AG04449 (cell line): ENCODE measurements at regions not wholly inside any gene's neighbourhood (a gene's known extent, or its start where the extent isn't known, plus 50 kb on each side); places are given as distances from the start of the nearest gene placed in this dataset.

ENCODE experiments used
- CTCF ChIA-PET: fragments of 350-600 bp; formaldehyde crosslinking; extraction: SDS; loops from one replicate; lab custom pipeline; 2021; ENCODE audit warnings: antibody characterized with exemption; lab: Yijun Ruan, JAX
- POLR2A ChIA-PET: fragments of 400-600, 350-600 bp; formaldehyde crosslinking; extraction: SDS; loops from one replicate; lab custom pipeline; 2020; ENCODE audit warnings: antibody characterized with exemption, inconsistent platforms; lab: Yijun Ruan, JAX
- DNase-seq: peaks from one replicate; pipeline ENCODE4 v3.0.0-alpha.2; 2010; ENCODE audit warnings: low read depth, low spot score
- H3K4me3 ChIP-seq: 2 replicates; pipeline ENCODE4 v1.5.1; 2011; ENCODE audit warnings: low read depth, mild to moderate bottlenecking, control low read depth, low read length
- CTCF ChIP-seq: IDR thresholded peaks from one replicate; pipeline ENCODE4 v1.5.1; 2011; ENCODE audit warnings: mild to moderate bottlenecking, moderate library complexity, low read length, control low read depth, inconsistent platforms; ENCODE audit not compliant: insufficient read depth; ENCODE audit errors: missing control alignments

- ChIA-PET POLR2A (no interaction called here), CTCF (no interaction called here)
- TF ChIP-seq CTCF: no peak
- no peak overlapping the region for H3K4me3 ChIP-seq
- no peak for DNase-seq
These were observed 1003.3 kb upstream of the MAP3K7 start for GRCh38 chr6:91590191-91590590.

GRCh38 chr6:91580635-91581034, 993.8 kb upstream of the MAP3K7 start:
- no peak overlapping the region for H3K4me3 ChIP-seq
- CTCF ChIA-PET: no interaction called here
- TF ChIP-seq CTCF: no peak
- DNase-seq: no peak
- POLR2A ChIA-PET: no interaction called here

GRCh38 chr6:91575032-91575431, 988.2 kb upstream of the MAP3K7 start:
- DNase-seq: no peak
- ChIA-PET CTCF (no interaction called here), POLR2A (no interaction called here)
- H3K4me3 ChIP-seq: no peak overlapping the region
- no peak for TF ChIP-seq CTCF

GRCh38 chr6:91573826-91574416, 987.0 kb upstream of the MAP3K7 start:
- ChIA-PET CTCF (no interaction called here), POLR2A (no interaction called here)
- no peak overlapping the region for H3K4me3 ChIP-seq
- DNase-seq: no peak
- TF ChIP-seq CTCF: no peak

GRCh38 chr6:91572878-91573277, 986.0 kb upstream of the MAP3K7 start:
- POLR2A ChIA-PET: no interaction called here
- CTCF ChIA-PET: no interaction called here
- no peak overlapping the region for H3K4me3 ChIP-seq
- DNase-seq: no peak
- TF ChIP-seq CTCF: no peak

GRCh38 chr6:91569071-91569470, 982.2 kb upstream of the MAP3K7 start:
- no peak for TF ChIP-seq CTCF
- H3K4me3 ChIP-seq: no peak overlapping the region
- POLR2A ChIA-PET: no interaction called here
- CTCF ChIA-PET: no interaction called here
- DNase-seq: no peak
